ENCODE measurements at regions not wholly inside any gene's neighbourhood (a gene's known extent, or its start where the extent isn't known, plus 50 kb on each side); places are given as distances from the start of the nearest gene placed in this dataset.
"Not testable (repeated sequence)": the region's sequence is repeated elsewhere in the genome, so short reads cannot be mapped to it uniquely, and the experiment has no call there.

- Histone ChIP-seq H4K20me1 (ENCODE audit: control insufficient read depth, insufficient read depth, low read length, poor library complexity, severe bottlenecking) (no peaks in the 10 kb centered on the region), H3K4me1 (ENCODE audit: control insufficient read depth in 2 of 2, insufficient read depth in 2 of 2, low read length in 2 of 2) (no peaks in the 10 kb centered on the region), H3K36me3 (replicated peaks in 1 of 2; ENCODE audit: control extremely low read depth in 1 of 2, control insufficient read depth in 1 of 2, extremely low read depth in 1 of 2, insufficient read depth in 2 of 2, low read length in 1 of 2) (no peaks in the 10 kb centered on the region), H3K79me2 (ENCODE audit: control insufficient read depth, insufficient read depth, low read length) (no peaks in the 10 kb centered on the region), H2AFZ (ENCODE audit: insufficient read depth, low read depth, low read length, poor library complexity, severe bottlenecking) (no peak overlapping the region), H3K4me2 (replicated peaks; ENCODE audit: low read depth, low read length, poor library complexity, severe bottlenecking) (no peak overlapping the region), H3K9me3 (ENCODE audit: control extremely low read depth in 1 of 3, control insufficient read depth in 2 of 3, insufficient read depth in 1 of 3, low read length in 2 of 3) (no peaks in the 10 kb centered on the region), H3K27ac (ENCODE audit: low read length in 2 of 2) (no peak overlapping the region), H3K9ac (ENCODE audit: low read length) (no peak overlapping the region), H3K27me3 (replicated peaks in 1 of 4; ENCODE audit: control extremely low read depth in 1 of 4, control insufficient read depth in 3 of 4, insufficient read depth in 4 of 4, low read length in 3 of 4) (no peaks in the 10 kb centered on the region), H3K4me3 (ENCODE audit: control extremely low read depth in 1 of 5, extremely low read depth in 1 of 5, insufficient read depth in 1 of 5, low read depth in 2 of 5, low read length in 4 of 5) (no peak overlapping the region)
- H3K4me1 Mint-ChIP-seq, result peaks cover 4% of the 10 kb centered on the region
- DNase-seq (no peak), ATAC-seq (ENCODE audit: low read depth) (no peak)
- ChIA-PET POLR2A (no interaction called here), CTCF (interaction anchor here (1.0 kb wide), 1 partner anchor 10 kb away, joined by 3 read pairs; no protein-coding TSS in a partner anchor)
- H3K4me3 Mint-ChIP-seq, result peak overlapping the region; percentile 11
- no peaks in the 10 kb centered on the region for H3K9me3 Mint-ChIP-seq (ENCODE audit: insufficient read depth)
- TF ChIP-seq EZH2 (IDR thresholded peaks at IDR 0.05; ENCODE audit: borderline replicate concordance, insufficient read depth, low read depth, low read length, poor library complexity, severe bottlenecking), result no peak
- no peak for TF ChIP-seq CTCF (IDR thresholded peaks at IDR 0.05)
- WGBS (ENCODE audit: insufficient coverage), result 0% methylated on average over 2 of the region's 4 CpGs
- intact Hi-C loops (cut with micrococcal nuclease), result no loop called here
- H3K27me3 Mint-ChIP-seq, result peaks cover 24% of the 10 kb centered on the region
- H3K27ac Mint-ChIP-seq, result no peak overlapping the region
Measured at GRCh38 chr6:137680705-137681346, 186.2 kb upstream of the TNFAIP3 start.

GRCh38 chr6:137681445-137682009 is 185.5 kb upstream of the TNFAIP3 start:
- no peaks in the 10 kb centered on the region for H3K27me3 ChIP-seq (replicated peaks in 1 of 4; ENCODE audit: control extremely low read depth in 1 of 4, control insufficient read depth in 3 of 4, insufficient read depth in 4 of 4, low read length in 3 of 4)
- H2AFZ ChIP-seq (ENCODE audit: insufficient read depth, low read depth, low read length, poor library complexity, severe bottlenecking), result no peak overlapping the region
- WGBS (ENCODE audit: insufficient coverage), result 93% methylated on average over 3 of the region's 4 CpGs
- H3K27ac ChIP-seq (ENCODE audit: low read length in 2 of 2), result no peak overlapping the region
- TF ChIP-seq CTCF (IDR thresholded peaks at IDR 0.05) (no peak), EZH2 (IDR thresholded peaks at IDR 0.05; ENCODE audit: borderline replicate concordance, insufficient read depth, low read depth, low read length, poor library complexity, severe bottlenecking) (no peak)
- H3K9me3 Mint-ChIP-seq (ENCODE audit: insufficient read depth), result no peaks in the 10 kb centered on the region
- H3K27ac Mint-ChIP-seq, result no peak overlapping the region
- ChIA-PET POLR2A (no interaction called here), CTCF (interaction anchor here (1.0 kb wide), 1 partner anchor 9 kb away, joined by 3 read pairs; no protein-coding TSS in a partner anchor)
- H3K9me3 ChIP-seq (ENCODE audit: control extremely low read depth in 1 of 3, control insufficient read depth in 2 of 3, insufficient read depth in 1 of 3, low read length in 2 of 3), result no peaks in the 10 kb centered on the region
- no peak overlapping the region for H3K9ac ChIP-seq (ENCODE audit: low read length)
- H3K79me2 ChIP-seq (ENCODE audit: control insufficient read depth, insufficient read depth, low read length), result no peaks in the 10 kb centered on the region
- H3K4me3 ChIP-seq (ENCODE audit: control extremely low read depth in 1 of 5, extremely low read depth in 1 of 5, insufficient read depth in 1 of 5, low read depth in 2 of 5, low read length in 4 of 5), result no peak overlapping the region
- H3K36me3 ChIP-seq (replicated peaks in 1 of 2; ENCODE audit: control extremely low read depth in 1 of 2, control insufficient read depth in 1 of 2, extremely low read depth in 1 of 2, insufficient read depth in 2 of 2, low read length in 1 of 2), result no peaks in the 10 kb centered on the region
- no peaks in the 10 kb centered on the region for H4K20me1 ChIP-seq (ENCODE audit: control insufficient read depth, insufficient read depth, low read length, poor library complexity, severe bottlenecking)
- DNase-seq (no peak), ATAC-seq (ENCODE audit: low read depth) (no peak)
- no peak overlapping the region for H3K4me2 ChIP-seq (replicated peaks; ENCODE audit: low read depth, low read length, poor library complexity, severe bottlenecking)
- no peak overlapping the region for H3K4me3 Mint-ChIP-seq
- H3K27me3 Mint-ChIP-seq, result peaks cover 24% of the 10 kb centered on the region
- H3K4me1 Mint-ChIP-seq, result peaks cover 4% of the 10 kb centered on the region
- intact Hi-C loops (cut with micrococcal nuclease), result no loop called here
- no peaks in the 10 kb centered on the region for H3K4me1 ChIP-seq (ENCODE audit: control insufficient read depth in 2 of 2, insufficient read depth in 2 of 2, low read length in 2 of 2)

- H3K27ac Mint-ChIP-seq; H3K79me2 ChIP-seq (ENCODE audit: control insufficient read depth, insufficient read depth, low read length); H3K4me1 Mint-ChIP-seq; H3K9me3 ChIP-seq (ENCODE audit: control extremely low read depth in 1 of 3, control insufficient read depth in 2 of 3, insufficient read depth in 1 of 3, low read length in 2 of 3); H3K9me3 Mint-ChIP-seq (ENCODE audit: insufficient read depth); ATAC-seq (ENCODE audit: low read depth); H3K4me3 Mint-ChIP-seq; intact Hi-C loops (cut with micrococcal nuclease); POLR2A ChIA-PET; H4K20me1 ChIP-seq (ENCODE audit: control insufficient read depth, insufficient read depth, low read length, poor library complexity, severe bottlenecking); H3K36me3 ChIP-seq (replicated peaks in 1 of 2; ENCODE audit: control extremely low read depth in 1 of 2, control insufficient read depth in 1 of 2, extremely low read depth in 1 of 2, insufficient read depth in 2 of 2, low read length in 1 of 2); H3K4me3 ChIP-seq (ENCODE audit: control extremely low read depth in 1 of 5, extremely low read depth in 1 of 5, insufficient read depth in 1 of 5, low read depth in 2 of 5, low read length in 4 of 5); H3K4me2 ChIP-seq (replicated peaks; ENCODE audit: low read depth, low read length, poor library complexity, severe bottlenecking); H3K4me1 ChIP-seq (ENCODE audit: control insufficient read depth in 2 of 2, insufficient read depth in 2 of 2, low read length in 2 of 2); H3K27ac ChIP-seq (ENCODE audit: low read length in 2 of 2); H3K9ac ChIP-seq (ENCODE audit: low read length); DNase-seq; H3K27me3 ChIP-seq (replicated peaks in 1 of 4; ENCODE audit: control extremely low read depth in 1 of 4, control insufficient read depth in 3 of 4, insufficient read depth in 4 of 4, low read length in 3 of 4); H2AFZ ChIP-seq (ENCODE audit: insufficient read depth, low read depth, low read length, poor library complexity, severe bottlenecking): not testable (repeated sequence)
- WGBS (ENCODE audit: insufficient coverage), result no CpG with 5 or more reads among the region's 5 CpGs
- peaks cover 20% of the 10 kb centered on the region for H3K27me3 Mint-ChIP-seq
- CTCF ChIA-PET, result interaction anchor here (0.6 kb wide), 1 partner anchor 262 kb away, joined by 3 read pairs; no protein-coding TSS in a partner anchor
Measured at GRCh38 chr6:137682658-137683057, 184.4 kb upstream of the TNFAIP3 start.
